Stomach (tissue), 8 donors: ENCODE measurements at regions not wholly inside any gene's neighbourhood (a gene's known extent, or its start where the extent isn't known, plus 50 kb on each side); places are given as distances from the start of the nearest gene placed in this dataset.

Experiments
- DNase-seq, 2 donors: peaks; one replicate each; pipeline versions ENCODE4 v3.0.0 to v3.0.0-alpha.2; 2013 to 2019
- H3K27ac ChIP-seq, 5 donors: fragments of 200-600 bp in 4 of 5; sonication (generic) in 4 of 5; one replicate each; pipeline ENCODE4 v1.5.1; 2013 to 2019; ENCODE audit warnings: mild to moderate bottlenecking in 1 of 5, moderate library complexity in 1 of 5
- H3K27me3 ChIP-seq, 3 donors: fragments of 200-600 bp; sonication (generic); one replicate each; pipeline ENCODE4 v1.5.1; 2017 to 2019; ENCODE audit warnings: mixed run types in 1 of 3
- H3K36me3 ChIP-seq, 4 donors: fragments of 200-600 bp; sonication (generic); 1 replicate in 3 of 4; 2 replicates in 1 of 4; pipeline ENCODE4 v1.5.1; 2016 to 2019
- H3K4me1 ChIP-seq, 4 donors: fragments of 200-600 bp; sonication (generic); one replicate each; pipeline ENCODE4 v1.5.1; 2016 to 2019
- H3K4me3 ChIP-seq, 4 donors: fragments of 200-600 bp; sonication (generic) in 3 of 4; one replicate each; pipeline ENCODE4 v1.5.1; 2016 to 2019; ENCODE audit warnings: mild to moderate bottlenecking in 1 of 4
- H3K9me3 ChIP-seq, 4 donors: fragments of 200-600 bp; sonication (generic); one replicate each; pipeline ENCODE4 v1.5.1; 2016 to 2019
- CTCF ChIP-seq, 7 experiments: fragments of 450-650 bp in 4 of 7; fragments of 200-600 bp in 3 of 7; sonication (generic) in 3 of 7; IDR thresholded peaks; one replicate each; pipeline ENCODE4 v1.5.1; 2016 to 2019; ENCODE audit warnings: antibody characterized with exemption in 7 of 7, control low read depth in 2 of 7, mild to moderate bottlenecking in 1 of 7
- EP300 ChIP-seq: sonication (generic); formaldehyde crosslinking; IDR thresholded peaks from one replicate; pipeline ENCODE4 v1.6.1; 2017; ENCODE audit warnings: antibody characterized with exemption
- POLR2A ChIP-seq, 4 donors: fragments of 450-650 bp; IDR thresholded peaks; one replicate each; pipeline ENCODE4 v1.6.1; 2016; ENCODE audit warnings: antibody characterized with exemption in 4 of 4, control low read depth in 2 of 4, mild to moderate bottlenecking in 1 of 4, moderate library complexity in 1 of 4
- POLR2AphosphoS5 ChIP-seq, 3 donors: sonication (generic); formaldehyde crosslinking; IDR thresholded peaks; one replicate each; pipeline ENCODE4 v1.6.1; 2016; ENCODE audit warnings: antibody characterized with exemption in 3 of 3
- WGBS, 5 donors: extraction: QIAGEN DNeasy Blood & Tissue Kit in 3 of 5; methylation state at CpG; one replicate each; pipeline versions ENCODE4 v1.1.5 to v1.1.7; 2013 to 2018; 5-methylcytosine and 5-hydroxymethylcytosine counted together
- intact Hi-C: fragments of 100-400 bp; cut with DNase I; formaldehyde crosslinking; loops from one replicate; pipeline ENCODE4 v1.15.1; 2023; ENCODE audit warnings: low total_unique reads
- donor health status: healthy with polysubstance abuse.
- donor health status: Bipolar disorder and iron deficiency.
- donor health status: healthy.

GRCh38 chr4:108264693-108265092, 96.0 kb upstream of the LEF1 start:
- Histone ChIP-seq H3K27me3 (no peaks in the 10 kb centered on the region), H3K27ac (no peak overlapping the region), H3K4me3 (no peak overlapping the region), H3K36me3 (no peaks in the 10 kb centered on the region), H3K9me3 (no peaks in the 10 kb centered on the region), H3K4me1 (no peaks in the 10 kb centered on the region)
- intact Hi-C loops: no loop called here
- WGBS, 5 donors: 28 to 58% (median 47%) methylated on average over 4 of the region's 4 CpGs
- DNase-seq: no peak
- TF ChIP-seq CTCF (IDR thresholded peaks at IDR 0.05): no peak
- no peak for TF ChIP-seq EP300
- no peak for TF ChIP-seq POLR2A (IDR thresholded peaks at IDR 0.05)
- TF ChIP-seq POLR2AphosphoS5 (IDR thresholded peaks at IDR 0.05): no peak

GRCh38 chr4:108263057-108263456, 94.3 kb upstream of the LEF1 start:
- no peak for TF ChIP-seq POLR2AphosphoS5 (IDR thresholded peaks at IDR 0.05)
- no peak for TF ChIP-seq CTCF (IDR thresholded peaks at IDR 0.05)
- Histone ChIP-seq H3K27me3 (no peaks in the 10 kb centered on the region), H3K9me3 (no peaks in the 10 kb centered on the region), H3K36me3 (no peaks in the 10 kb centered on the region), H3K4me3 (no peak overlapping the region), H3K27ac (no peak overlapping the region), H3K4me1 (no peaks in the 10 kb centered on the region)
- 88 to 100% (median 95%) methylated on average over 1 of the region's 1 CpG for WGBS, 5 donors
- intact Hi-C loops: no loop called here
- DNase-seq: no peak

GRCh38 chr4:108261026-108261425, 92.3 kb upstream of the LEF1 start:
- intact Hi-C loops: no loop called here
- WGBS, 5 donors: 38 to 72% (median 46%) methylated on average over 1 of the region's 1 CpG

GRCh38 chr4:108256538-108256937, 87.8 kb upstream of the LEF1 start:
- Histone ChIP-seq H3K27me3 (no peaks in the 10 kb centered on the region), H3K4me3 (no peak overlapping the region), H3K9me3 (no peaks in the 10 kb centered on the region), H3K36me3 (no peaks in the 10 kb centered on the region), H3K27ac (no peak overlapping the region), H3K4me1 (no peaks in the 10 kb centered on the region)
- intact Hi-C loops: no loop called here
- 53 to 71% (median 67%) methylated on average over 8 of the region's 8 CpGs for WGBS, 5 donors
- TF ChIP-seq EP300: no peak
- TF ChIP-seq CTCF (IDR thresholded peaks at IDR 0.05): no peak
- TF ChIP-seq POLR2AphosphoS5 (IDR thresholded peaks at IDR 0.05): no peak
- TF ChIP-seq POLR2A (IDR thresholded peaks at IDR 0.05): no peak
- DNase-seq: no peak

More at GRCh38 chr4:108261026-108261425, 92.3 kb upstream of the LEF1 start:
- Histone ChIP-seq H3K36me3 (no peaks in the 10 kb centered on the region), H3K27me3 (no peaks in the 10 kb centered on the region), H3K4me1 (no peaks in the 10 kb centered on the region), H3K27ac (no peak overlapping the region), H3K9me3 (no peaks in the 10 kb centered on the region), H3K4me3 (no peak overlapping the region)
- DNase-seq: no peak
- no peak for TF ChIP-seq CTCF (IDR thresholded peaks at IDR 0.05)
- no peak for TF ChIP-seq EP300
- TF ChIP-seq POLR2A (IDR thresholded peaks at IDR 0.05): no peak
- TF ChIP-seq POLR2AphosphoS5 (IDR thresholded peaks at IDR 0.05): no peak
